GM23248 (cell line): ENCODE measurements at regions not wholly inside any gene's neighbourhood (a gene's known extent, or its start where the extent isn't known, plus 50 kb on each side); places are given as distances from the start of the nearest gene placed in this dataset.
A peak's percentile ranks its signal among the peaks of the same experiment; 100 is the strongest.

Source experiments
- DNase-seq: peaks from one replicate; pipeline ENCODE4 v3.0.0-alpha.2; 2015
- H2AFZ ChIP-seq: fragments of 200-600 bp; sonication (generic); 2 replicates; pipeline ENCODE4 v1.6.1; 2016; ENCODE audit warnings: antibody characterized with exemption
- H3F3A ChIP-seq: fragments of 200-600 bp; sonication (generic); 2 replicates; pipeline ENCODE4 v1.6.1; 2016; ENCODE audit warnings: mild to moderate bottlenecking, antibody characterized with exemption, mixed run types; ENCODE audit not compliant: insufficient read depth
- H3K27ac ChIP-seq: fragments of 200-600 bp; sonication (generic); 2 replicates; pipeline ENCODE4 v1.5.1; 2016; ENCODE audit warnings: mild to moderate bottlenecking
- H3K27me3 ChIP-seq: fragments of 200-600 bp; sonication (generic); replicated peaks from 2 replicates; pipeline ENCODE4 v1.6.1; 2016; ENCODE audit warnings: mild to moderate bottlenecking; ENCODE audit not compliant: insufficient read depth
- H3K36me3 ChIP-seq: fragments of 200-600 bp; sonication (generic); 2 replicates; pipeline ENCODE4 v1.6.1; 2016; ENCODE audit warnings: low read depth, mild to moderate bottlenecking
- H3K4me1 ChIP-seq: fragments of 200-600 bp; sonication (generic); 2 replicates; pipeline ENCODE4 v1.6.1; 2016; ENCODE audit warnings: mild to moderate bottlenecking; ENCODE audit not compliant: insufficient read depth
- H3K4me2 ChIP-seq: fragments of 200-600 bp; sonication (generic); one replicate; pipeline ENCODE4 v1.6.1; 2016; ENCODE audit warnings: mild to moderate bottlenecking; ENCODE audit not compliant: unreplicated experiment
- H3K4me3 ChIP-seq: fragments of 200-600 bp; sonication (generic); 2 replicates; pipeline ENCODE4 v1.5.1; 2016; ENCODE audit warnings: mild to moderate bottlenecking
- H3K79me2 ChIP-seq: fragments of 200-600 bp; sonication (generic); 2 replicates; pipeline ENCODE4 v1.6.1; 2016; ENCODE audit warnings: mild to moderate bottlenecking; ENCODE audit not compliant: insufficient read depth
- H3K9ac ChIP-seq: fragments of 200-600 bp; sonication (generic); 2 replicates; pipeline ENCODE4 v1.6.1; 2016; ENCODE audit warnings: mild to moderate bottlenecking
- H3K9me2 ChIP-seq: fragments of 200-600 bp; sonication (generic); 2 replicates; pipeline ENCODE4 v1.6.1; 2016; ENCODE audit warnings: mixed run types, mild to moderate bottlenecking, moderate library complexity; ENCODE audit not compliant: insufficient read depth
- H3K9me3 ChIP-seq: fragments of 200-600 bp; sonication (generic); one replicate; pipeline ENCODE4 v1.6.1; 2017; ENCODE audit warnings: low read depth
- H4K20me1 ChIP-seq: fragments of 200-600 bp; sonication (generic); 2 replicates; pipeline ENCODE4 v1.6.0; 2016; ENCODE audit not compliant: insufficient read depth
- EZH2 ChIP-seq: fragments of 200-600 bp; sonication (generic); IDR thresholded peaks from 2 replicates; pipeline ENCODE4 v1.6.1; 2018; ENCODE audit warnings: antibody characterized with exemption, mild to moderate bottlenecking; ENCODE audit not compliant: insufficient read depth, poor library complexity, severe bottlenecking
- EZH2phosphoT487 ChIP-seq: fragments of 200-600 bp; sonication (generic); IDR thresholded peaks from 2 replicates; pipeline ENCODE4 v1.6.1; 2018; ENCODE audit warnings: antibody characterized with exemption, moderate library complexity, mild to moderate bottlenecking, low read depth; ENCODE audit not compliant: insufficient read depth
- WGBS, 2 experiments: methylation state at CpG; one replicate each; pipeline ENCODE4 v1.1.6; 2015 to 2017; ENCODE audit warnings: low lambda C conversion rate in 2 of 2, low coverage in 1 of 2; ENCODE audit errors: missing lambda C conversion rate in 2 of 2; 5-methylcytosine and 5-hydroxymethylcytosine counted together
- in situ Hi-C: fragments of 300-500 bp; cut with MboI; formaldehyde crosslinking; loops from 2 replicates; pipeline ENCODE4 v1.15.0; 2020

- H3F3A ChIP-seq = no peaks in the 10 kb centered on the region
- H3K27me3 ChIP-seq = no peaks in the 10 kb centered on the region
- TF ChIP-seq EZH2phosphoT487 (no peak), EZH2 (no peak)
- H3K4me1 ChIP-seq = no peaks in the 10 kb centered on the region
- no peak overlapping the region for H2AFZ ChIP-seq
- no peaks in the 10 kb centered on the region for H3K36me3 ChIP-seq
- H3K9me2 ChIP-seq = no peaks in the 10 kb centered on the region
- H4K20me1 ChIP-seq = no peaks in the 10 kb centered on the region
- no peak overlapping the region for H3K27ac ChIP-seq
- no peaks in the 10 kb centered on the region for H3K9me3 ChIP-seq
- DNase-seq = no peak
- in situ Hi-C loops = no loop called here
- H3K9ac ChIP-seq = no peak overlapping the region
- no peaks in the 10 kb centered on the region for H3K79me2 ChIP-seq
- 93 to 99% methylated on average over 6 of the region's 6 CpGs for WGBS, 2 experiments
- no peak overlapping the region for H3K4me3 ChIP-seq
- no peak overlapping the region for H3K4me2 ChIP-seq
Observed at GRCh38 chr5:68077349-68077894, 138.1 kb upstream of the PIK3R1 start.

DNA sequence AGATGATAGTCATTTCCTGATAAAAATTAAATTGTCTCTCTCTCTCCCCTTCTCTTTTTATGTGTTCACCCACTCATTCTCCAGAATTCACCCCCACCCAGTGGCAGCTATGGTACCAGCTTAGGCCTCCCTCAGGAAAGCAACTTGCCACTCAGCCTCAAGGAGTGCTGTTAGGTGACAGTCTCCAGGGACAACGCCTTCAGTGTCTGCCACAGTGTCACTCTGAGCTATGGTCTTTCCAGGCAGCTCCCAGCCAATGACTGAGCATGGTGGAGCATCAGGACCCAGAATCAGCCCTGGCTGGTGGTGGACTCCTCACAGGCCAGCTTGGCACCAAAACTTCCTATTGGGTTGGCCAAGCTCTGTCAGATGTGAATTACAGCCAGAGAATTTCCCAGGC, 140.9 kb upstream of the PIK3R1 start:
- H2AFZ ChIP-seq = no peak overlapping the region
- no peaks in the 10 kb centered on the region for H3K9me3 ChIP-seq
- 100% methylated on average over 1 of the region's 1 CpG for WGBS, 2 experiments
- TF ChIP-seq EZH2 = no peak
- no peak for TF ChIP-seq EZH2phosphoT487
- H3K79me2 ChIP-seq = no peaks in the 10 kb centered on the region
- H3F3A ChIP-seq = peaks cover 21% of the 10 kb centered on the region
- H3K4me3 ChIP-seq = no peak overlapping the region
- H3K27ac ChIP-seq = no peak overlapping the region
- no peaks in the 10 kb centered on the region for H3K9me2 ChIP-seq
- peaks cover 20% of the 10 kb centered on the region for H3K4me1 ChIP-seq
- H3K27me3 ChIP-seq = no peaks in the 10 kb centered on the region
- H3K4me2 ChIP-seq = no peak overlapping the region
- no peak overlapping the region for H3K9ac ChIP-seq
- no peak for DNase-seq
- in situ Hi-C loops = no loop called here
- H4K20me1 ChIP-seq = no peaks in the 10 kb centered on the region
- H3K36me3 ChIP-seq = no peaks in the 10 kb centered on the region

DNA sequence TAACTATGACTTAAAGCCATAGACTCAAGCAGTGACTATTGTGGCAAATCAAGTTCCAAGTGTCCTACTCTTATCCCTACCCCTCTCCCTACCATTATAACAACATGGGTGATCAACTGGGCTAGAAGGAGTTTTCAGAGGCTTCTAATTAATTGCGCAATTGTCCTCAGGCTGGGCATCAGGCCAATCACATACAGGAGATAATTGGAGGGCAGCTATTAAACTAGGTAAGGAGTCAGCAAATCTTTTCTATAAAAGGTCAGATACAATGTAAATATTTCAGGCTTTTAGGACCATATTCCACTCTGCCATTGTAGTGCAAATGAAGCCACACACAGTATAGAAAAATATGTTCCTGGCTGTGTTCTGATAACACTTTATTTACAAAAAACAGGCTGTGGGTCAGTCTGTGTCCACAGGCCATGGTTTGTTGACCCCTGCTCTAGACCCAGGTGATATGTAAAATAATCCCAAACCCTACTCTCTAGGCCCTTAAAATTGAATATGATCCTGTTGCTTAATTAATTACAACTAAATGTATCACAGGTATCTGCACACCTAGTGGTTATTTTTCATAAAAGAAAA, 141.4 kb upstream of the PIK3R1 start:
- H2AFZ ChIP-seq = no peak overlapping the region
- H3K4me1 ChIP-seq = peaks cover 20% of the 10 kb centered on the region
- H4K20me1 ChIP-seq = no peaks in the 10 kb centered on the region
- in situ Hi-C loops = no loop called here
- no peak overlapping the region for H3K4me3 ChIP-seq
- no peaks in the 10 kb centered on the region for H3K27me3 ChIP-seq
- H3K27ac ChIP-seq = no peak overlapping the region
- 90 to 100% methylated on average over 1 of the region's 1 CpG for WGBS, 2 experiments
- no peaks in the 10 kb centered on the region for H3K79me2 ChIP-seq
- H3K36me3 ChIP-seq = no peaks in the 10 kb centered on the region
- no peaks in the 10 kb centered on the region for H3K9me2 ChIP-seq
- no peaks in the 10 kb centered on the region for H3K9me3 ChIP-seq
- H3K4me2 ChIP-seq = no peak overlapping the region
- no peak for DNase-seq
- TF ChIP-seq EZH2 (no peak), EZH2phosphoT487 (no peak)
- H3F3A ChIP-seq = peaks cover 21% of the 10 kb centered on the region
- H3K9ac ChIP-seq = no peak overlapping the region

DNA sequence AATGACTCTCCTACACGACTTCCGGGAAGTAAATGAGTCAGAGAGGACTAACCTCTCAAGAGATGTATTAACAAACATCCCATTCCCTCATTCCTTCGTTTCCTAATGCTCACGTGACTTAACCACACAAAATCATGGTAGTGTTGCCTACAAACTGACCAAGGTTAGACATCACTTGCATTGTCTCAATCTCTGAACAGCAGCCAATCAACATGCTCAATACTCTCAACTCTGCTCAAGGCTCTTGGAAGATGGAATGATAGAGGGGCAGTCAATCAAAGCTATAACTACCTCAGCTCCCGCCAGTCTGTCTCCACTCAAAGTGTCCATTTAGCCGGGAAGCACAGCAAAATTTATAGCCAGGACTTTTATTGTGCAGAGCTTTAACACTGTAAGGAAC, 143.8 kb upstream of the PIK3R1 start:
- no peaks in the 10 kb centered on the region for H3K36me3 ChIP-seq
- in situ Hi-C loops = no loop called here
- H3K4me1 ChIP-seq = peaks cover 39% of the 10 kb centered on the region
- DNase-seq = peak; percentile 71
- H4K20me1 ChIP-seq = no peaks in the 10 kb centered on the region
- peak overlapping the region; percentile 23 for H3K4me2 ChIP-seq
- 7 to 9% methylated on average over 6 of the region's 6 CpGs for WGBS, 2 experiments
- TF ChIP-seq EZH2 (no peak), EZH2phosphoT487 (no peak)
- no peak overlapping the region for H3K9ac ChIP-seq
- H3K9me2 ChIP-seq = no peaks in the 10 kb centered on the region
- no peak overlapping the region for H3K27ac ChIP-seq
- H3K9me3 ChIP-seq = no peaks in the 10 kb centered on the region
- H3K79me2 ChIP-seq = no peaks in the 10 kb centered on the region
- no peak overlapping the region for H2AFZ ChIP-seq
- peaks cover 38% of the 10 kb centered on the region for H3F3A ChIP-seq
- H3K4me3 ChIP-seq = no peak overlapping the region
- H3K27me3 ChIP-seq = no peaks in the 10 kb centered on the region

- Histone ChIP-seq H2AFZ (no peak overlapping the region), H3K9me3 (no peaks in the 10 kb centered on the region), H3K4me2 (peak overlapping the region; percentile 58), H3K9me2 (no peaks in the 10 kb centered on the region), H3K27me3 (no peaks in the 10 kb centered on the region), H3K79me2 (no peaks in the 10 kb centered on the region), H3K4me1 (peaks cover 39% of the 10 kb centered on the region), H3K36me3 (no peaks in the 10 kb centered on the region), H3K9ac (no peak overlapping the region), H3F3A (peaks cover 40% of the 10 kb centered on the region), H3K4me3 (peak overlapping the region; percentile 31), H3K27ac (peak overlapping the region; percentile 54), H4K20me1 (no peaks in the 10 kb centered on the region)
- in situ Hi-C loops = no loop called here
- no peak for TF ChIP-seq EZH2
- TF ChIP-seq EZH2phosphoT487 = no peak
- peak; percentile 50 for DNase-seq
- WGBS, 2 experiments = 1 to 3% methylated on average over 3 of the region's 3 CpGs
Observed at GRCh38 chr5:68071282-68071632, 144.3 kb upstream of the PIK3R1 start.
